ENCODE measurements at regions not wholly inside any gene's neighbourhood (a gene's known extent, or its start where the extent isn't known, plus 50 kb on each side); places are given as distances from the start of the nearest gene placed in this dataset.

DNA sequence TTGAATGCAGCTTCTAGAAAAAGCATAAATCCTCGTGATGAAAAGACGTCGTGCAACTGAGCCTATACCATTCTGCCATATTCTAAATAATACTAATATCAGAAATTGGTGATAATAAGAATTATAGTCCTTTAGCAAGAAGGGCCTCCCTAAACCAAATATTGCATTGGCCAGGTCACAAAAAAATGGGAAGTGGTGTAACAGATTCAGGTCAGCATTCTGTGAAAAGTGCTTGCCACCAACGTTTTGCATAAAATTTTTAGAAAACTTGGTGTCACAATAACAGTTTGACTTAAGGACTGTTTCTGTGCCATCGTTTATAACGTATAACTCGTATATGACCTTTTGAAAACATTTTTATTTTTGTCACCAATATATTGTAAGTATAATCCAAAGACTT lies 603.6 kb downstream of the CPS1 start:
- TF ChIP-seq EZH2 (IDR thresholded peaks at IDR 0.05) (no peak), POLR2AphosphoS5 (IDR thresholded peaks at IDR 0.05; ENCODE audit: borderline replicate concordance, low read depth, low read length) (no peak)
